NCI-H1048 (cell line): ENCODE measurements at regions not wholly inside any gene's neighbourhood (a gene's known extent, or its start where the extent isn't known, plus 50 kb on each side); places are given as distances from the start of the nearest gene placed in this dataset.
A peak's percentile ranks its signal among the peaks of the same experiment; 100 is the strongest.
"Not testable (repeated sequence)": the region's sequence is repeated elsewhere in the genome, so short reads cannot be mapped to it uniquely, and the experiment has no call there.

Experiments used
- DNase-seq: peaks from one replicate; lab custom pipeline; 2025; lab: John Stamatoyannopoulos, UW

DNA sequence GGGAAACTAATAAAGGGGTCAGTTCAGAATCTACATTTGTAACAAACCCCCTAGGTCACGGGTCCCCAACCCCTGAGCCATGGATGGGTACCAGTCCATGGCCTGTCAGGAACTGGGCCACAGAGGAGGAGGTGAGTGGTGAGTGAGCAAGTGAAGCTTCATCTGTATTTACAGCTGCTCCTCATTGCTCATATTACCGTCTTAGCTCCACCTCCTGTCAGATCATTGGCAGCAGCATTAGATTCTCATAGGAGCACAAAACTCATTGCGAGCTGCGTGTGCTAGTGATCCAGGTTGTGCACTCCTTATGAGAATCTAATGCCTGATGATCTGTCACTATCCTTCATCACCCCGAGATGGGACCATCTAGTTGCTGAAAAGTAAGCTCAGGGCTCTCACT is 88.4 kb upstream of the MPP7 start:
- DNase-seq, result no peak

DNA sequence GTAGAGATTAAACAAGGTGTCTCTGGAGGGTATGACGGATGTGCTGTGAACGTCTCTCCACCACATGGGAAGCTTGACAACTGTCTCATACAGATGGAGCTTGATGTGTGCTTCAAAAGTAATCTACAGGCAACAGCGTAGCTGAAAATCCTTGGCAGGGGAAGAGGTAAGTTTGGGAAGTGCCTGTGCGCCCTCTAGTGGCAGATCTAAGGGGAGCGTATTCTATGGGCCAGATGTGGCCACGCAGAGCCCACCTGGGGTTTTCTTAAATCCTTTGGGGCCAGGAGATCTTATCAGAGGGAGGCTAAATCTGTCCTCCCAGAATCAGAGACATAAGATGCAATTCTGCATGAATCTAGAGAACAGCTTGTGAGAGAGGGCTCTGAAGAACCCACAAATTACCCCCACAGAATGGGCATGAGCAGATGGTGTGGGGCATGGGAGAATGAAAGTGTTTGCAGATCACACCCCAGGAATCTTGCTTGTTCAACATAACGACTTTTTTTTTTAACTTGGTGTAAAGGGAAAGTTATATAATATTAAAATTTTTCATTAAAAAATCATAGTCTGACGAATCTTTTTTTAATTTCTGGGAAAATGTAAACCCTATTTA is 91.2 kb upstream of the MPP7 start:
- peak; percentile 27 for DNase-seq

DNA sequence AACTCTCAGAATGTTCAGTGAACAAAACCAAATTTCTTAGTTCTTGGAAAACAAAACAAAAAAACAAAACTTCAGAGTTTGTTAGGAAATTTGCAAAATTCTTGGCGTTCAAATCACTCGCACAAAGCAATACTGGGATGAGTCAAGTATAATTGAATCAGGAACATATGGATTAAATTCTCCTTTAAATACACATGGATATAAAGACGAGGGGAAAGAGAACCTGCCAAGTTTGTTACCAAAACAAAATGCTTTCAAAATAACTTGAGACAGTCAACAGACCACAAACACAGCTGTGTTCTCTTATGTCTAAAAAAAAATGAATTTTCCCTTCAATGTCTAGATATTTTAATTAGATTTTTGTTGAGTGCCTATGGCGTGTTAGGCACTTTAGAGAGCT is 93.5 kb upstream of the MPP7 start:
- no peak for DNase-seq

DNA sequence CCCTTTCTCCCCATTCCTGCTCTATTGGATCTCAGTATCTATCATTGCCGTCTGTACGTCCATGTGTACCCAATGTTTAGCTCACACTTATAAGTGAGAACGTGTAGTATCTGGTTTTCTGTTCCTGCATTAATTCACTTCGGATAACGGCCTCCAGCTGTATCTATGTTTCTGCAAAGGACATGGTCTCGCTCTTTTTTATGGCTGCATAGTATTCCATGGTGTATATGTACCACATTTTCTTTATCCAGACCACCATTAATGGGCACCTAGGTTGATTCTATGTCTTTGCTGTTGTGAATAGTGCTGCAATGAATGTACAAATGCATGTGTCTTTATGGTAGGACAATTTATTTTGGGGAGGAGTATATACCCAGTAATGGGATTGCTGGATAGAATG is 94.4 kb upstream of the MPP7 start:
- DNase-seq, result no peak

DNA sequence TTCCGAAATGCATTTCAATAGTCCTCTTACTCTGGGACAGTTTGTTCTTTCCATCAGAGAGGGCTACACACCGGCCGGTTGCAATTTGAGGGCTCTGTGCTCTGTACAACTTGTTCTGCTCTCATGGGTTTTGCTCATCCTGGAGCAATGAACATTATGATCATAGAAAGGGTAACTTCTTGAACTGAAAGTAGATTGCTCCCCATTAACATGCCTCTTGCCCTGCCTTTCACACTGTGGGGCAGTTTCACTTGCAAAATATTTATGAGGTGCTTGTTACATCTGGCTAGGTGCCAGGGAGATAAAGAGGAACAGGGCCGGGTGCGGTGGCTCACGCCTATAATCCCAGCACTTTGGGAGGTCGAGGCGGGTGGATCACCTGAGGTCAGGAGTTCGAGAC is 97.3 kb upstream of the MPP7 start:
- no peak for DNase-seq

DNA sequence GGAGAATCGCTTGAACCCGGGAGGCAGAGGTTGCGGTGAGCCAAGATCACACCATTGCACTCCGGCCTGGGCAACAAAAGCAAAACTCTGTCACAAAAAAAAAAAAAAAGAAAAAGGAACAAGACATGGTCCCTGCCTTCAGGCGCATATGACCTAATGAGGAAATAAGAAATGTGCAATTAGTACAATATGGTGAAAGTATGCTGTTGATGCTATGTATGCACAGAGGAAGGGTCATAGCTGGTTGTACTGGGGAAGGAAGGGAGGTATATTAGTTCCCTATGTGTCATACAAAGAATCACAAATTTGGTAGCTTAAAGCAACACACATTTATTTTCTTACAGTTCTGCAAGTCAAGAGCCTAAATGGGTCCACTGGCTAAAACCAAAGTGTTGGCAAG is 97.8 kb upstream of the MPP7 start:
- DNase-seq, result no peak

DNA sequence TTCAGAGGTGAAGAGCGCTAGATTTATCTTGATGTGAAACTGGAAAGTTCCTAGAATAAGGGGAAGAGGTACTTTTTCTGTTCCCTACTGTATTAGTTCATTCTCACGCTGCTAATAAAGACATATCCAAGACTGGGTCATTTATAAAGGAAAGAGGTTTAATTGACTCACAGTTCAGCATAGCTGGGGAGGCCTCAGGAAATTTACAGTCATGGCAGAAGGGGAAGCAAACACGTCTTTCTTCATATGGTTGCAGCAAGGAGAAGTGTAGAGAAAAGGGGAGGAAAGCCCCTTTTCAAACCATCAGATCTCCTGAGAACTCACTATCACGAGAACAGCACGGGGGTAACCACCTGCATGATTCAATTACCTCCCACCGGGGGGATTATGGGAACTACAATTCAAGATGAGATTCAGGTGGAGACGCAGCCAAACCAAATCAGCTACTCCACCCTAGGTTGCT is 99.8 kb upstream of the MPP7 start:
- DNase-seq, result not testable (repeated sequence)

DNA sequence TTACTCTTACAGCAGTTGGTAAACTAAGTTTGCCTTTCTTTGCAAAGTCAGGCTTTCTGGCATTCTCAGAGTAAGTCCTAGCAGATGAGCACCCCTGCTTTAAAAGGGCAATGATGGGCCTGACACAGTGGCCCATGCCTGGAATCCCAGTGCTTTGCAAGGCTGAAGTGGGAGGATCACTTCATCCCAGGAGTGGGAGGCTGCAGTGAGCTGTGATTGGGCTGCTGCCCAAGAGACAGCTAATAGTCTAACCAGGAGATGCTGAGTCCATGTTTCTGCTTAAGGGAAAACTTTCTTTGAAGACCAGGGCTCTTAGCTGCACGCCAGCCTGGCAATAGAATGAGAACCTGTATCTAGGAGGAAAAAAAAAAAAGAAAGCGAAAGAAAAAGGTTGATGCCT is 100.2 kb upstream of the MPP7 start:
- DNase-seq, result no peak

DNA sequence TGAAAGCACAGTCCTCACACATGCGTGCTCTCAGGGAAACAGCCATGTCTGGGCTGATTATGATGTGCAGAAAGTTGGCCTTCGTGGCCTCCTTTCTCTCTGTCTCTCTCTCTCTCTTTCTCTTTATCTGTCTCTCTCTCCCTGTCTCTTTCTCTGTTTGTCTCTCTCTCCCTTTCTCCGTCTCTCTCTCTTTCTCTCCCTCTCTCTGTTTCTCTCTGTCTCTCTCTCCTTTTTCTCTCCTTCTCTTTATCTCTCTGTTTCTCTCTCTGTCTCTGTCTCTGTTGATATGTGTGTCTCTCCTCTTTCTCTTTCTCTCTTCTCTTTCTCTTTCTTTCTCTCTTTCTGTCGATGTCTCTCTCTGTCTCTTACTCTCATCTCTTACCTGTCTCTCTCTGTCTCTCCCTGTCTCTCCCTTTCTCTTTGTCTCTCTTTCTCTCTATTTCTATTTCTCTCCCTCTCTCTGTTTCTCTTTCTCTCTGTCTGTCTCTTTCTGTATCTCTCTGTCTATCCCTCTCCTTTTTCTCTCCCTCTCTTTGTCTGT is 105.4 kb upstream of the MPP7 start:
- no peak for DNase-seq

DNA sequence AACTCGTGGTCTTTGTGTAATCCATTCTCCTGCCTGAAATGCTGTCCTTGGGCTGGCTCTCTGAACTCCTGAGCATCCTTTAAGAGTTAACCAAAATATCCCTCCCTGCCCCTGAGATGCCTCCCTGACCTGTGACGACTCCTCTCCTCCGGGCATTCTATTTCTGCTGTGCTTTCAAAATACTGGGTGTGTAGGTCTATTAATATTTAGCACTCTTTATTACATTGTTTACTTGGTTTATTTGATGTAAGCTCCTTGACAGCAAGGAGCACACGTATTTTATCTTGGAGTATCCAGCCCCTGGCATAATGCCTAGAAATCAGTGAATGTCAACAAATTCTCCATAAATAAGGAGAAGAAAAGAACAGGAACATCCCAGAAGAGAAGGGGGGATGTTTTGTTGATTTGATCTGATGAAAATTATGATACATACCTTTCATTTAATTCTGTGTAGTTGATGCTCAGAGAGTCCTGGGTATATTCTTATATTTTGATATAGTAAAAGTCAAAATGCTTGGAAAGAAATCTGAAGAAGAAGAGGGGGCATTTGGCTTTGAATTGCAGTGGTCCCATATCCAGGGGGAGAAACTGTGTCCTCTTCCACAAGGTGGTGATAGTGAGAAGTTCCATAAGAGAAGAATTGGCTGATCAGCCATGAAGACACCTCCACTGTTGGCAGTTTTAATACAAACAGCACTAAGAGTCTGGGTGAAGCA is 107.7 kb upstream of the MPP7 start:
- DNase-seq, result no peak

DNA sequence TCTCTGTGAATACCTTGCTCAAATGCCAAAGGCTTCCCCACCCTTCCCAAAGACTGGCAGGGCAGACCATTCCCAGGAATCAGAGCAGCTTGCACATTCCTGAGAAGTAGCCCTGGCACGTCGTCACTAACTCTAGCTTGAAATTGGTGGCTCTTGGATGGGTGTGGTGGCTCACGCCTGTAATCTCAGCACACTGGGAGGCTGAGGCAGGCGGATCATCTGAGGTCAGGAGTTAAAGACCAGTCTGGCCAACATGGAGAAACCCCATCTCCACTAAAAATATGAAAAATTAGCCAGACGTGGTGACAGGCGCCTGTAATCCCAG is 108.2 kb upstream of the MPP7 start:
- no peak for DNase-seq

DNA sequence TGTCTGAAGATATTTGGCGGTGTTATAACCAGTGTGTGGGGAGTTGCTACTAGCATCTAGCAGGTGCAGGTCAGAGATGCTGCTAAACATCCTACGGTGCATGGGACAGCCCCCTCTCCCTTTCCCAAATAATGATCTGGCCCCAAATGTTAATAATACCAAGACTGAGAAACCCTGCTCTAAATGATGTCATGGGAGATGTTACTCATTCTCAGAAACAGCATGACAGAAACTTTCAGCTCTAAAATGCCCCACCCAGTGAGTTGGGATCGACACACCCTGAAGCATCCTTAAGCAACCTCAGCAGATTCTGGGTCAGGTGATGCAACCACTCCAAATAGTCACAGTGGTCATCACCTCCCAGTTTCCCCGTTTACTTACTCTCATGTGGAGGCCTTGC is 108.8 kb upstream of the MPP7 start:
- DNase-seq, result no peak

DNA sequence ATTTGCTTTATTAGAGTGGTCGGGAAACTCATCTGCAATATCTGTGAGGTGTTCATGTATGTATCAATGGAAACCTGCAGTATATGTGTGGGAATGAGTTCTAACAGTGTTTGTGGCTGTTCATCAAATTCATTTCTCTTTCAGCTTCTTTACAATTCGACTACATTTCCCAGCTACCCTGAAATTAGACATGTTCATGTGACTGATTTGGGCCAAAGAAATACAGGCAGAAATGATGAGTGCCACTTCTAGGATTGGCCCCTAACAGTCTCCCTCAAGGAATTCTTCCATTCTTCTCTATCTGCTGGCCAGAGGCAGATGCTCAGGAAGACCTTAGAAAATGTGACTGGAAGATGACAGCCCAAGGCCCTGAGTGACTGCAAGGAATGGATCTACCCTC is 114.8 kb upstream of the WAC start:
- no peak for DNase-seq

DNA sequence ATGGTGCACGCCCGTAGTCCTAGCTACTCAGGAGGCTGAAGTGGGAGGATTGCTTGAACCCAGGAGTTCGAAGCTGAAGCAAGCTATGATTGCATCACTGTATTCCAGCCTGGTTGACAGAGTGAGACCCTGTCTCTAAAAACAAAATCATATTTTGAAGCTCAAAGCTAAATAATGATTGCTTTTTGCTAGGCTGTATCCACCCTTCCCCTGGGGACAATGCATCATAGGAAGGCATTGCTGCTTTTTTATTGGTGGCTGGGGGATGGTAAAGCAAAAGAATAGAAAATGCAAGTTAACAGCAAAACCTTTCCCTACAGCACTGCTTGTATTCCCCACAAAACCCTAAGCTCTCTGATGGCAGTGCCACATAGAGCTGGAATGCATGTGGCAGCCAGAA is 107.5 kb upstream of the WAC start:
- DNase-seq, result no peak

DNA sequence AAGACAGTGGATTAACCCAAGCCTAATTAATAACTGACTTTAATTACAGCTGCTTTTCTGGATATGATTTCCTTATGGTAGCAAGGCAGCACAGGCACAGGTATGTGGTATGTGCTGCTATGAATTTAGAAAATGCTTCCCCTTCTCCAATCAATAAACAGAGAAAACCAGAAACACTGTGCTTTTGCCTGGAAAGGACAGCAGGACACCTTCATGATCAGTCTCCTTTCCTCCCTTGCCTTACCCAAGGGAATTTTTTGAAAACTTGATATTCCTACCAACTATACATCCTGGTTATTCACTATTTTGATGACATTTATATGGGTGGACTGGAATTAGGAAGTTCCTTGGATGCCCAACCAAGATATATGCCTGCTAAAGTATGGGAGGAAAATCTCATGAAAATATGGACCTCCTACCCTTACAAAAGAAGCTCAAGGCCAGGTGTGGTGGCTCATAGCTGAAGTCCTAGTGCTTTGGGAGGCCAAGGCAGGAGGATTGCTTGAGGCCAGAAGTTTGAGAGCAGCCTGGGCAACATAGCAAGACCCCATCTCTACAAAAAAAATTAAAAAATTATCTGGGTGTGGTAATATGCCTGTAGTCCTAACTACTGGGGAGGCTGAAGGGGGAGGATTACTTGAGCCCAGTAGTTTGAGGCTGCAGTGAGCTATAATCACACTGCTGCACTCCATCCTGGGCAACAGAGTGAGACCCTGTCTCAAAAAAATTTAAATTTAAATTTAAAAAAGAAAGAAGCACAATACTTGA is 106.3 kb upstream of the WAC start:
- no peak for DNase-seq

DNA sequence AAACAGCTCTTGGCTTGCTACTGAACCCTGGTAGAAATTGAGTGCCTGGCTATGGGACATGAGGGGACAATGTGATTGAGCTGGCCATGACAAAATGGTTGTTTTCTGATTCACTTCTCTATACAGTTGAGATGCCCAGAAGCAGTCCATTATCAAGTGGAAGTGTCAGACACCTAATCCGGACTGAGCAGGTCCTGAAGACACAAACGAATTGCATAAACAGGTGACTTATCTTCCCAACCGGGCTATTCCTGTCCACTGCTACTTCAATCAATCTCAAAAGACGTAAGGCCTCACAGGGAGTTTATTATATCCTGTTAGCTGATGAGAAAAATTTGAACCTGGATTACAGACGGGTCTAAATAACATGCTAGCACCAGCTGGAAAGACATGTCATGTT is 105.5 kb upstream of the WAC start:
- DNase-seq, result no peak

DNA sequence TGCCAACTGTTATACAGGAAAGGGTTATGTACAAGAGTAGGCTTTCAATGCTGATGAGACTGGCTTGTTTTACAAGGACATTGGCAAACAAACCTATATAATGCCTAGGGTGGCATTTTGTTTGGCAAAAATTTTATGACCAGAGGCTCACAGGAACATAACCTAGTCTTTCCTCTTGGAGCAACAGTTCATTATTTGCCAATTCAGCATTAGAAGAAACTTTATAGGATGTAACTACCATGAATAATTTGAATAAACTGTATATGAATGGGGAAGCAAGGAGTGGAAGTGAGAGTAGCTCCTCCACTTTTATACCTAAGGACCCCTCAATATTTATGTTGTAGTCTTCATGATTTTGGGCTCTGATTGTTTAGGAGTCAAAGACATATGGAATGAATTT is 103.9 kb upstream of the WAC start:
- DNase-seq, result no peak

DNA sequence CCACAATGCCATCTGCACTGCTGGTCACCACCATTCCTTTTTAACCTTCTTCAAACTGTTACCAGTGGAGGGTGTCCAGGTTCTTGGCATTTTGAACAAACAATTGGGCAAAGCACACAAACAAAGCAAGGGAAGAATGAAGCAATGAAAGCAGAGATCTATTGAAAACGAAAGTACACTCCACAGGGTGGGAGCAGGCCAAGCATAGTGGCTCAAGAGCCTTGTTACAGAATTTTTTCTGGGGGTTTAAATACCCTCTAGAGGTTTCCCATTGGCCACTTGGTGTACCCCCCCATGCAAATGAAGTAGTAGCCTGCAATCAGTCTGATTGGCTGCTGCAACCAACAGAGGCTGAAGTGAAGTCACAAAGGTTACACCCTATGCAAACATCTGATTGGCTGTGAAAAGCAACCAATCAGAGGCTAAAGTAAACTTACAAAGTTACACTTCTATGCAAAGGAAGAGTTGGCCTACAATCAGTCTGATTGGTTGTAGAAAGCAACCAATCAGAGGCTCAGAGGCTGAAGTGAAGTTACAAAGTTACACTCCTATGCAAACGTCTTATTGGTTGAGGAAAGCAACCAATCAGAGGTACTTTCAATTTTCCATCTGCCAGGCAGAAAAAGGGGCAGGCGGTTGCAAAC is 103.2 kb upstream of the WAC start:
- DNase-seq, result no peak

DNA sequence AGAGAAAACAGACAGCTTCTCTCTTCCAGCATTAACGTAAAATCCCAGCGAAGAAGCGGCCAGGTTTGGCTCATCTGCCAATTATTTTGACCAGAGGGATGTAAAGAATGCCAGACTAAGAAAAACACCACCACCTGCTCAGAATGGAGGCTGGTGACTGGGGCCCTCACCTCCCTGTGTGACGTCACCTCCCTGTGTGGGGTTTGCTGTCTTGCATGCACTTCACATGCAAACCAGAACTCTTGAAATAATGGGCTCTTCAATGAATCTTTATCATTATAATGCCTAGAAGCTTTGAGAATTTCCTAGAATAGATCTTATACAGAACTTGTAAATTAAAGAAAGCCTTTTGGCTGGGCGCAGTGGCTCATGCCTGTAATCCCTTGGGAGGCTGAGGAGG is 101.8 kb upstream of the WAC start:
- no peak for DNase-seq

DNA sequence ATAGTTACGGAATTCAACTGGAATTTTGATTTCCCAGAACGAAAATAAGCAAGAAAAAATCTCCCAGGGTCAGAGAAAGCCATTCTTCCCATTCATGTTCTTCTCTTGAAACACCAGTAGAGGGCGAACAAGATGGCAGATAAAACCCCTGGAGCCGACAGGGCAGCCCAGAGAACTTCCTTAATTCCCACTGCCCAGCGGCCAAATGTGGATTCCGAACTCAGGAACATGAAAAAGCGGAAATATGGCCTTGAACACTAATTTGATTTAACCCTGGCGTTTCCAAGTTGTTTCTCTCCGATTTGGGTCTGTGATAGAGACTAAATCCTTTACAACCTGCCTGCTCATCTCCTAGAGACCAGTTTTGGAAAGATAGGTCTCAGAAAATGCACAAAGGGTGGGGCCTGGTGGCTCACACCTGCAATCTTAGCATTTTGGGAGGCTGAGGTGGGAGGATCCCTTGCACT is 100.7 kb upstream of the WAC start:
- DNase-seq, result peak; percentile 18

DNA sequence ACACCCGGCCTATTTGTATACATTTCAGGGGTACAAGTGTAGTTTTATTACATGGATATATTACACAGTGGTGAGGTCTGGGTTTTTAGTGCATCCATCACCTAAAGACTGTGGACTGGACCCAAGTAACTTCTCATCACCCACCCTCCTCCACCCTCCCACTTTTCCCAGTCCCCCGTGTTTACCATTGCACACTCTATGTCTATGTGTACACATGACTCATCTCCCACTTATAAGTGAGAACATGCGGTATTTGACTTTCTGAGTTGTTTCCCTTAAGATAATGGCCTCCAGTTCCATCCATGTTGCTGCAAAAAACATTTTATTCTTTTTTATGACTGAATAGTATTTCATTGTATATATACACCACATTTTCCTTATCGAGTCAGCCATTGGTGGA is 98.9 kb upstream of the WAC start:
- no peak for DNase-seq

DNA sequence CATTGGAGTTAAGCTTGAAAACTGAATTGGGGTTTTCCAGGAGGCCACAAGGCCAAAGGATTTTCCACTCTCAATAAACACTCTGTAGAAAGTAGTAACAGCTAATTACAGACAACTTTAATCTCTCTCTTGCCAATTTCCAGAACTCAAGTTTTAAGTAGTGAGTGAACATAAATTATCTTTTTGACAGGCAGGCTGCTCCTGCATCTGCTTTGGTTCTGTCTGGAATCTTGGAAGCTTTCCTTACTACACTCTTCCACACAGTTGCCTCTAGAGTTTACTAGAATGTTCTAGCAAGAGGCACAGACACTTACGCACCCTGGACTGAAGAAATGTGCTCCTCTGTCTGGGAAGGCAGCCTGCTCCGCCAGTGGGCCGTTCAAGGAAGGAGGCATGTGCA is 90.5 kb upstream of the WAC start:
- no peak for DNase-seq

DNA sequence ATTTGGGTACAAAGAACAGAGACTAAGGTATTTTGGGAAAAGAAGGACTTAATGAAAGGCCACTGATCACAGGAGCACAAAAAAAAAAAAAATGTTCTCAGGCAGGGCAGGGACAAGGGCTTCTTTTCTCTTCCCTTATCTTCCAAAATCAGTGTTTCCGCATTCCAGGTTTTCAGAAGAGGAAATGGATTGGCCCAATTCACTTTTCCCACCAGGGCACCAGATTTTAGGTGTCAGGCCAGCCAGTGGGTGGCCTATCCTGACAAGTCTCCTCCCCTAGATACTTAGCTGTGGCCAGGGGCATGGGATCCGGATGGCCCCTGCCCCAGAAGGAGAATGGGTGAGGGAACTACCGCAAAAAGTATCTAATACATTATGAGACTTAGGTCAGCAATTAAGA is 88.9 kb upstream of the WAC start:
- no peak for DNase-seq
